ENCODE measurements at regions not wholly inside any gene's neighbourhood (a gene's known extent, or its start where the extent isn't known, plus 50 kb on each side); places are given as distances from the start of the nearest gene placed in this dataset.

- H3K27me3 Mint-ChIP-seq (ENCODE audit: low read depth), result no peaks in the 10 kb centered on the region
- no peaks in the 10 kb centered on the region for H3K36me3 Mint-ChIP-seq (ENCODE audit: low read depth)
- no peak for DNase-seq (ENCODE audit: low spot score)
- H3K4me3 Mint-ChIP-seq (ENCODE audit: unreplicated experiment), result no peak overlapping the region
- no peak for TF ChIP-seq CTCF (IDR thresholded peaks at IDR 0.05)
- H3K27ac Mint-ChIP-seq (ENCODE audit: unreplicated experiment), result no peak overlapping the region
- H3K4me1 Mint-ChIP-seq (ENCODE audit: low read depth), result peaks cover 19% of the 10 kb centered on the region
- no peaks in the 10 kb centered on the region for H3K9me3 Mint-ChIP-seq (ENCODE audit: low read depth)
Measured at GRCh38 chr9:81387360-81388106, 301.8 kb downstream of the TLE1 start.

GRCh38 chr9:81384911-81385310 is 304.4 kb downstream of the TLE1 start:
- Mint-ChIP-seq H3K36me3 (ENCODE audit: low read depth) (no peaks in the 10 kb centered on the region), H3K27ac (ENCODE audit: unreplicated experiment) (no peak overlapping the region), H3K4me3 (ENCODE audit: unreplicated experiment) (no peak overlapping the region), H3K9me3 (ENCODE audit: low read depth) (no peaks in the 10 kb centered on the region), H3K4me1 (ENCODE audit: low read depth) (peaks cover 12% of the 10 kb centered on the region), H3K27me3 (ENCODE audit: low read depth) (no peaks in the 10 kb centered on the region)
- no peak for TF ChIP-seq CTCF (IDR thresholded peaks at IDR 0.05)
- DNase-seq (ENCODE audit: low spot score), result no peak

GRCh38 chr9:81382281-81382680 is 307.1 kb downstream of the TLE1 start:
- no peak for TF ChIP-seq CTCF (IDR thresholded peaks at IDR 0.05)
- Mint-ChIP-seq H3K27ac (ENCODE audit: unreplicated experiment) (no peak overlapping the region), H3K36me3 (ENCODE audit: low read depth) (no peaks in the 10 kb centered on the region), H3K4me3 (ENCODE audit: unreplicated experiment) (no peak overlapping the region), H3K9me3 (ENCODE audit: low read depth) (no peaks in the 10 kb centered on the region), H3K4me1 (ENCODE audit: low read depth) (no peaks in the 10 kb centered on the region), H3K27me3 (ENCODE audit: low read depth) (no peaks in the 10 kb centered on the region)
- no peak for DNase-seq (ENCODE audit: low spot score)

- Mint-ChIP-seq H3K9me3 (ENCODE audit: low read depth) (no peaks in the 10 kb centered on the region), H3K4me3 (ENCODE audit: unreplicated experiment) (no peak overlapping the region), H3K36me3 (ENCODE audit: low read depth) (no peaks in the 10 kb centered on the region), H3K27ac (ENCODE audit: unreplicated experiment) (no peak overlapping the region), H3K4me1 (ENCODE audit: low read depth) (no peaks in the 10 kb centered on the region), H3K27me3 (ENCODE audit: low read depth) (peaks cover 3% of the 10 kb centered on the region)
- DNase-seq (ENCODE audit: low spot score), result no peak
- TF ChIP-seq CTCF (IDR thresholded peaks at IDR 0.05), result no peak
Measured at GRCh38 chr9:81381694-81382093, 307.7 kb downstream of the TLE1 start.

GRCh38 chr9:81380504-81381359 is 308.6 kb downstream of the TLE1 start:
- H3K4me3 Mint-ChIP-seq (ENCODE audit: unreplicated experiment), result no peak overlapping the region

More at GRCh38 chr9:81380504-81381359, 308.6 kb downstream of the TLE1 start:
- peaks cover 6% of the 10 kb centered on the region for H3K27me3 Mint-ChIP-seq (ENCODE audit: low read depth)
- H3K4me1 Mint-ChIP-seq (ENCODE audit: low read depth), result no peaks in the 10 kb centered on the region
- H3K36me3 Mint-ChIP-seq (ENCODE audit: low read depth), result no peaks in the 10 kb centered on the region
- TF ChIP-seq CTCF (IDR thresholded peaks at IDR 0.05), result no peak
- no peaks in the 10 kb centered on the region for H3K9me3 Mint-ChIP-seq (ENCODE audit: low read depth)
- no peak overlapping the region for H3K27ac Mint-ChIP-seq (ENCODE audit: unreplicated experiment)
- DNase-seq (ENCODE audit: low spot score), result no peak

All from chondrocyte (in vitro differentiated cells).